CD4-positive, CD25-positive, alpha-beta regulatory T cell (primary cell): ENCODE measurements at regions not wholly inside any gene's neighbourhood (a gene's known extent, or its start where the extent isn't known, plus 50 kb on each side); places are given as distances from the start of the nearest gene placed in this dataset.

Experiments
- ATAC-seq, 2 donors: fragments of 150-1000 bp; cut with Tn5 transposase; one replicate each; pipeline ENCODE4 v1.10.0; 2021; ENCODE audit warnings: low read depth in 2 of 2, moderate number of reproducible peaks in 2 of 2, moderate library complexity in 1 of 2
- DNase-seq, 3 donors: peaks; one replicate each; pipeline versions ENCODE4 v3.0.0 to v3.0.0-alpha.2; 2012 to 2022; ENCODE audit warnings: mixed read lengths in 1 of 3
- H3K27ac ChIP-seq: one replicate; pipeline ENCODE4 v1.7.0; 2013; ENCODE audit warnings: mild to moderate bottlenecking, low read length; ENCODE audit not compliant: insufficient read depth, poor library complexity, severe bottlenecking
- H3K27me3 ChIP-seq: one replicate; pipeline ENCODE4 v1.7.0; 2013; ENCODE audit warnings: low read length; ENCODE audit not compliant: control insufficient read depth, insufficient read depth
- H3K36me3 ChIP-seq: one replicate; pipeline ENCODE4 v1.7.0; 2013; ENCODE audit warnings: mild to moderate bottlenecking, low read length, moderate library complexity; ENCODE audit not compliant: control insufficient read depth, insufficient read depth
- H3K4me1 ChIP-seq: 2 replicates; pipeline ENCODE4 v1.7.0; 2013; ENCODE audit warnings: mild to moderate bottlenecking, low read length; ENCODE audit not compliant: insufficient read depth, control insufficient read depth, poor library complexity, severe bottlenecking
- H3K4me3 ChIP-seq: one replicate; pipeline ENCODE4 v1.7.0; 2013; ENCODE audit warnings: low read depth, mild to moderate bottlenecking, low read length, moderate library complexity
- H3K9me3 ChIP-seq, 2 experiments: 1 replicate in 1 of 2; 2 replicates in 1 of 2; pipeline ENCODE4 v1.7.0; 2013; ENCODE audit warnings: low read length in 2 of 2, mild to moderate bottlenecking in 1 of 2, moderate library complexity in 1 of 2; ENCODE audit not compliant: control insufficient read depth in 2 of 2
- H3K27ac Mint-ChIP-seq, 3 donors: one replicate each; pipeline ENCODE4 v1.8.0; 2020 to 2022; ENCODE audit warnings: mild to moderate bottlenecking in 3 of 3, mixed read lengths in 3 of 3, moderate library complexity in 2 of 3
- H3K27me3 Mint-ChIP-seq: one replicate; pipeline ENCODE4 v1.8.0; 2022; ENCODE audit warnings: mild to moderate bottlenecking, mixed read lengths
- H3K36me3 Mint-ChIP-seq: one replicate; pipeline ENCODE4 v1.8.0; 2020; ENCODE audit warnings: mixed read lengths
- H3K4me1 Mint-ChIP-seq, 4 donors: one replicate each; pipeline ENCODE4 v1.8.0; 2020 to 2022; ENCODE audit warnings: mixed read lengths in 4 of 4, mild to moderate bottlenecking in 1 of 4
- H3K4me3 Mint-ChIP-seq, 4 donors: one replicate each; pipeline ENCODE4 v1.8.0; 2020 to 2022; ENCODE audit warnings: mild to moderate bottlenecking in 4 of 4, mixed read lengths in 4 of 4, moderate library complexity in 3 of 4
- H3K9me3 Mint-ChIP-seq, 7 donors: one replicate each; pipeline ENCODE4 v1.8.0; 2020 to 2022; ENCODE audit warnings: mixed read lengths in 7 of 7, mild to moderate bottlenecking in 3 of 7, moderate library complexity in 2 of 7

GRCh38 chr21:16280686-16281091 lies 550.9 kb downstream of the USP25 start:
- no peak overlapping the region for H3K4me3 ChIP-seq
- no peaks in the 10 kb centered on the region for H3K9me3 ChIP-seq
- peaks cover 0 to 6% (median 0%) of the 10 kb centered on the region in 7 donors for H3K9me3 Mint-ChIP-seq
- H3K36me3 Mint-ChIP-seq: no peaks in the 10 kb centered on the region
- H3K36me3 ChIP-seq: no peaks in the 10 kb centered on the region
- H3K27ac ChIP-seq: no peak overlapping the region
- ATAC-seq (no peak), DNase-seq (no peak)
- H3K4me1 ChIP-seq: no peaks in the 10 kb centered on the region
- no peaks in the 10 kb centered on the region for H3K27me3 Mint-ChIP-seq
- no peaks in the 10 kb centered on the region for H3K4me1 Mint-ChIP-seq
- no peak overlapping the region for H3K4me3 Mint-ChIP-seq
- no peaks in the 10 kb centered on the region for H3K27me3 ChIP-seq
- H3K27ac Mint-ChIP-seq: no peak overlapping the region

- Histone ChIP-seq H3K4me3 (no peak overlapping the region), H3K27ac (no peak overlapping the region), H3K9me3 (no peaks in the 10 kb centered on the region), H3K4me1 (no peaks in the 10 kb centered on the region), H3K27me3 (no peaks in the 10 kb centered on the region), H3K36me3 (no peaks in the 10 kb centered on the region)
- Mint-ChIP-seq H3K4me1 (no peaks in the 10 kb centered on the region), H3K36me3 (no peaks in the 10 kb centered on the region), H3K9me3 (peaks cover 0 to 6% (median 0%) of the 10 kb centered on the region in 7 donors), H3K27me3 (no peaks in the 10 kb centered on the region), H3K4me3 (no peak overlapping the region), H3K27ac (no peak overlapping the region)
- DNase-seq: no peak
- ATAC-seq: no peak
Measured at GRCh38 chr21:16283516-16283915, 553.7 kb downstream of the USP25 start.

DNA sequence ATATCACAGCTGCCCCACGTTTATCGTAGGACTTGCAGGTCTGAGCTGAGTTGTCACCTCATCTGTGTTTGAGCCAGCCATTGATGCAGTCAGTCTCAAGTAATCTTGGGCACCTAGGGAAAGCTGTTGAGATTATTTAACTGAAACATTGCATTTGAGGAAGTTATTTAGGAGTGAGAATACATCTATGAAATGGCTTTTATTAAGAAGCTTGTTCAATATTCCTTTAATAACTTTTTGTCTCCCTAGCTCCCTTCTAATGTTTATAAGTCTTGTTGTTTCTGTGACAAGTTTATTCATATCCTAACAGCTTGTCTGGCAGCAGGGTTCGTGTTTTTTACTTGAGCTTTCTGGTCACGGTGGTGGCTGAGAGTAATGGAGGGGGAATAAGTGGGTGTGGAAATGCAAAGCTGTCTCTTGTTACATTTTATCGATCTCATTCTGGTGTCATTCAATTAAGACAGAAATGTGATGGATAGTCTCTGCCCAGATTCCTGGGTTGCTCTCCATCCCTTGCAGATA lies 555.9 kb downstream of the USP25 start:
- Mint-ChIP-seq H3K9me3 (peaks cover 0 to 5% (median 2%) of the 10 kb centered on the region in 7 donors), H3K27ac (no peak overlapping the region), H3K36me3 (no peaks in the 10 kb centered on the region), H3K4me1 (no peaks in the 10 kb centered on the region), H3K4me3 (no peak overlapping the region), H3K27me3 (no peaks in the 10 kb centered on the region)
- Histone ChIP-seq H3K9me3 (no peaks in the 10 kb centered on the region), H3K27me3 (no peaks in the 10 kb centered on the region), H3K4me1 (no peaks in the 10 kb centered on the region), H3K27ac (no peak overlapping the region), H3K4me3 (no peak overlapping the region), H3K36me3 (no peaks in the 10 kb centered on the region)
- DNase-seq (no peak), ATAC-seq (no peak)

- Histone ChIP-seq H3K27ac (no peak overlapping the region), H3K4me3 (no peak overlapping the region), H3K9me3 (no peaks in the 10 kb centered on the region), H3K27me3 (no peaks in the 10 kb centered on the region), H3K4me1 (no peaks in the 10 kb centered on the region), H3K36me3 (no peaks in the 10 kb centered on the region)
- no peaks in the 10 kb centered on the region for H3K27me3 Mint-ChIP-seq
- no peaks in the 10 kb centered on the region for H3K4me1 Mint-ChIP-seq
- H3K4me3 Mint-ChIP-seq: no peak overlapping the region
- ATAC-seq (no peak), DNase-seq (no peak)
- H3K36me3 Mint-ChIP-seq: no peaks in the 10 kb centered on the region
- peaks cover 0 to 5% (median 2%) of the 10 kb centered on the region in 7 donors for H3K9me3 Mint-ChIP-seq
- no peak overlapping the region for H3K27ac Mint-ChIP-seq
Measured at GRCh38 chr21:16287046-16287445, 557.3 kb downstream of the USP25 start.

- Histone ChIP-seq H3K27ac (no peak overlapping the region), H3K4me3 (no peak overlapping the region), H3K4me1 (no peaks in the 10 kb centered on the region), H3K36me3 (no peaks in the 10 kb centered on the region), H3K9me3 (no peaks in the 10 kb centered on the region), H3K27me3 (no peaks in the 10 kb centered on the region)
- ATAC-seq (no peak), DNase-seq (no peak)
- Mint-ChIP-seq H3K4me3 (no peak overlapping the region), H3K27me3 (no peaks in the 10 kb centered on the region), H3K4me1 (no peaks in the 10 kb centered on the region), H3K27ac (no peak overlapping the region), H3K36me3 (no peaks in the 10 kb centered on the region), H3K9me3 (peaks cover 0 to 13% (median 5%) of the 10 kb centered on the region in 7 donors)
Measured at GRCh38 chr21:16291296-16291695, 561.5 kb downstream of the USP25 start.

GRCh38 chr21:16294128-16294527 lies 564.3 kb downstream of the USP25 start:
- Histone ChIP-seq H3K4me3 (no peak overlapping the region), H3K9me3 (peaks cover 0 to 5% of the 10 kb centered on the region in 2 experiments), H3K27me3 (no peaks in the 10 kb centered on the region), H3K27ac (no peak overlapping the region), H3K4me1 (no peaks in the 10 kb centered on the region), H3K36me3 (no peaks in the 10 kb centered on the region)
- H3K27ac Mint-ChIP-seq: no peak overlapping the region
- ATAC-seq (no peak), DNase-seq (no peak)
- peaks cover 0 to 12% (median 5%) of the 10 kb centered on the region in 7 donors for H3K9me3 Mint-ChIP-seq
- H3K4me1 Mint-ChIP-seq: no peaks in the 10 kb centered on the region
- H3K27me3 Mint-ChIP-seq: no peaks in the 10 kb centered on the region
- no peak overlapping the region for H3K4me3 Mint-ChIP-seq
- H3K36me3 Mint-ChIP-seq: no peaks in the 10 kb centered on the region

- H3K9me3 ChIP-seq: peaks cover 0 to 5% of the 10 kb centered on the region in 2 experiments
- no peak overlapping the region for H3K27ac ChIP-seq
- DNase-seq: no peak
- Mint-ChIP-seq H3K36me3 (no peaks in the 10 kb centered on the region), H3K9me3 (peaks cover 0 to 1% (median 0%) of the 10 kb centered on the region in 7 donors), H3K27me3 (no peaks in the 10 kb centered on the region), H3K4me1 (no peaks in the 10 kb centered on the region), H3K4me3 (no peak overlapping the region), H3K27ac (no peak overlapping the region)
- H3K36me3 ChIP-seq: no peaks in the 10 kb centered on the region
- no peaks in the 10 kb centered on the region for H3K4me1 ChIP-seq
- no peak for ATAC-seq
- no peak overlapping the region for H3K4me3 ChIP-seq
- H3K27me3 ChIP-seq: no peaks in the 10 kb centered on the region
Measured at GRCh38 chr21:16302851-16303282, 573.1 kb downstream of the USP25 start.
